GM12878 (cell line): ENCODE measurements at regions not wholly inside any gene's neighbourhood (a gene's known extent, or its start where the extent isn't known, plus 50 kb on each side); places are given as distances from the start of the nearest gene placed in this dataset.

ENCODE experiments used
- ATAC-seq: fragments of 200-7000 bp; cut with Tn5 transposase; 3 replicates; pipeline ENCODE4 v1.9.1; 2020; ENCODE audit warnings: mild to moderate bottlenecking, moderate library complexity
- BruUV-seq: library from RNA; stranded (reverse); fragments of 400-500 nt; replicated peaks from 2 replicates; lab custom pipeline; 2021; lab: Mats Ljungman, UMichigan
- CTCF ChIA-PET: fragments of 300-600 bp; sonication (Branson Sonifier 250); formaldehyde crosslinking; extraction: SDS; loops from one replicate; lab custom pipeline; 2021; ENCODE audit warnings: inconsistent platforms; lab: Yijun Ruan, JAX
- POLR2A ChIA-PET: fragments of 350-600 bp; formaldehyde crosslinking; extraction: SDS; loops from one replicate; lab custom pipeline; 2021; ENCODE audit warnings: inconsistent platforms; lab: Charles Lee
- RAD21 ChIA-PET: fragments of 300-600 bp; sonication (Branson Sonifier 250); formaldehyde crosslinking; loops from one replicate; lab custom pipeline; 2023; ENCODE audit warnings: antibody characterized with exemption; ENCODE audit not compliant: unreplicated experiment; lab: Charles Lee
- SMC1A ChIA-PET: fragments of 300-600 bp; sonication (Branson Sonifier 250); formaldehyde crosslinking; loops from one replicate; lab custom pipeline; 2023; ENCODE audit not compliant: unreplicated experiment, uncharacterized antibody; lab: Charles Lee
- DNase-seq: peaks from one replicate; pipeline ENCODE4 v3.0.0-alpha.2; 2011; ENCODE audit warnings: low read depth, low spot score
- FAIRE-seq: peaks from 3 replicates; lab custom pipeline; 2011; peaks lifted over from hg19 to GRCh38; lab: Jason Lieb, UNC
- H2AFZ ChIP-seq: 2 replicates; pipeline ENCODE4 v1.6.0; 2011; ENCODE audit warnings: low read depth, low read length, control low read depth; ENCODE audit not compliant: control insufficient read depth
- H3K27ac ChIP-seq: 2 replicates; pipeline ENCODE4 v1.5.1; 2011; ENCODE audit warnings: control low read depth; ENCODE audit not compliant: control insufficient read depth, insufficient read depth
- H3K27me3 ChIP-seq, 2 experiments: replicated peaks in 1 of 2; 2 replicates each; pipeline versions ENCODE4 v1.6.0 to v1.6.1; 2011; ENCODE audit warnings: low read length in 1 of 2; ENCODE audit not compliant: control insufficient read depth in 2 of 2, insufficient read depth in 2 of 2
- H3K36me3 ChIP-seq, 2 experiments: 2 replicates each; pipeline ENCODE4 v1.5.1; 2011; ENCODE audit warnings: low read length in 1 of 2; ENCODE audit not compliant: control insufficient read depth in 2 of 2, insufficient read depth in 2 of 2
- H3K4me1 ChIP-seq: 2 replicates; pipeline ENCODE4 v1.6.1; 2011; ENCODE audit warnings: mild to moderate bottlenecking, low read length, moderate library complexity, mixed read lengths; ENCODE audit not compliant: control insufficient read depth, insufficient read depth
- H3K4me2 ChIP-seq: 2 replicates; pipeline ENCODE4 v1.6.0; 2011; ENCODE audit warnings: control low read depth; ENCODE audit not compliant: control insufficient read depth, insufficient read depth
- H3K4me3 ChIP-seq: fragments of 200-600 bp; sonication (generic); 2 replicates; pipeline ENCODE4 v1.5.1; 2016
- H3K79me2 ChIP-seq: 2 replicates; pipeline ENCODE4 v1.6.0; 2011; ENCODE audit warnings: low read length; ENCODE audit not compliant: control insufficient read depth, insufficient read depth
- H3K9ac ChIP-seq: 2 replicates; pipeline ENCODE4 v1.8.0; 2011; ENCODE audit warnings: low read length, control low read depth, mixed read lengths; ENCODE audit not compliant: control insufficient read depth, insufficient read depth
- H3K9me3 ChIP-seq: replicated peaks from 3 replicates; pipeline ENCODE4 v1.5.1; 2011; ENCODE audit warnings: mild to moderate bottlenecking, low read length; ENCODE audit not compliant: control insufficient read depth, insufficient read depth
- H4K20me1 ChIP-seq: 2 replicates; pipeline ENCODE4 v1.6.0; 2011; ENCODE audit not compliant: control insufficient read depth, insufficient read depth
- CBX5 ChIP-seq: sonication (generic); IDR thresholded peaks from 2 replicates; pipeline ENCODE4 v1.6.1; 2016; ENCODE audit warnings: low read depth, moderate library complexity, mild to moderate bottlenecking, inconsistent platforms
- CREB1 ChIP-seq: IDR thresholded peaks from 2 replicates; pipeline ENCODE4 v1.6.1; 2012; ENCODE audit warnings: low read depth, mild to moderate bottlenecking, inconsistent platforms
- CREM ChIP-seq: IDR thresholded peaks from 2 replicates; pipeline ENCODE4 v1.6.1; 2014; ENCODE audit warnings: antibody characterized with exemption, low read depth
- FOXK2 ChIP-seq: fragments of 450-650 bp; IDR thresholded peaks from 2 replicates; pipeline ENCODE4 v1.6.1; 2017; ENCODE audit warnings: mild to moderate bottlenecking, moderate library complexity
- FOXM1 ChIP-seq: IDR thresholded peaks from 2 replicates; pipeline ENCODE4 v1.6.1; 2012; ENCODE audit warnings: low read depth, mild to moderate bottlenecking, inconsistent platforms, low read length, moderate library complexity
- IKZF1 ChIP-seq: fragments of 450-650 bp; conservative IDR thresholded peaks from 2 replicates; pipeline ENCODE4 v1.6.1; 2017; ENCODE audit warnings: antibody characterized with exemption, mild to moderate bottlenecking
- IRF4 ChIP-seq: IDR thresholded peaks from 2 replicates; pipeline ENCODE4 v1.6.1; 2011; ENCODE audit warnings: low read depth, low read length
- MXI1 ChIP-seq: fragments of 150-350 bp; IDR thresholded peaks from 2 replicates; pipeline ENCODE4 v1.6.1; 2011; ENCODE audit warnings: low read depth, mild to moderate bottlenecking, inconsistent platforms, low read length, improper control_type of control experiment
- MYB ChIP-seq: fragments of 150-350 bp; IDR thresholded peaks from 2 replicates; pipeline ENCODE4 v1.6.1; 2014; ENCODE audit warnings: mild to moderate bottlenecking, low read depth, low read length, borderline replicate concordance
- NR2C1 ChIP-seq: fragments of 450-650 bp; IDR thresholded peaks from 2 replicates; pipeline ENCODE4 v1.6.1; 2017; ENCODE audit warnings: antibody characterized with exemption, mild to moderate bottlenecking, moderate library complexity
- NRF1 ChIP-seq: conservative IDR thresholded peaks from 2 replicates; pipeline ENCODE4 v1.6.1; 2011; ENCODE audit warnings: mild to moderate bottlenecking, low read depth, low read length, improper control_type of control experiment
- SMAD5 ChIP-seq: IDR thresholded peaks from 2 replicates; pipeline ENCODE4 v1.6.1; 2016; ENCODE audit warnings: antibody characterized with exemption, low read depth
- SMC3 ChIP-seq: IDR thresholded peaks from 2 replicates; pipeline ENCODE4 v1.6.1; 2011; ENCODE audit warnings: low read length, improper control_type of control experiment, borderline replicate concordance
- YY1 ChIP-seq: IDR thresholded peaks from 2 replicates; pipeline ENCODE4 v1.6.1; 2011; ENCODE audit warnings: low read depth, mild to moderate bottlenecking, low read length
- ZSCAN29 ChIP-seq: fragments of 450-650 bp; IDR thresholded peaks from 2 replicates; pipeline ENCODE4 v1.6.1; 2017; ENCODE audit warnings: mild to moderate bottlenecking, moderate library complexity
- WGBS: methylation state at CpG from one replicate; pipeline ENCODE4 v1.1.6; 2016; ENCODE audit warnings: low lambda C conversion rate; ENCODE audit not compliant: insufficient replicate concordance, insufficient coverage; ENCODE audit errors: missing lambda C conversion rate; 5-methylcytosine and 5-hydroxymethylcytosine counted together
- in situ Hi-C: fragments of 300-500 bp; cut with MboI; formaldehyde crosslinking; loops from 9 replicates; pipeline ENCODE4 v1.14.3; 2018; ENCODE audit warnings: mixed read lengths
- intact Hi-C: fragments of 100-400 bp; cut with micrococcal nuclease; formaldehyde crosslinking; loops from one replicate; pipeline ENCODE4 v1.14.2; 2022; ENCODE audit not compliant: unreplicated experiment
- TF ChIP-seq, protein P1 (sequence below): fragments of 450-650 bp; IDR thresholded peaks from 2 replicates; pipeline ENCODE4 v1.6.1; 2017; ENCODE audit warnings: antibody characterized with exemption, mild to moderate bottlenecking, moderate library complexity
- TF ChIP-seq, protein P2 (sequence below): fragments of 450-650 bp; formaldehyde crosslinking; IDR thresholded peaks from 2 replicates; pipeline ENCODE4 v1.5.0; 2022; ENCODE audit warnings: mild to moderate bottlenecking, missing genetic modification characterization
- TF ChIP-seq, protein P3 (sequence below): fragments of 450-650 bp; IDR thresholded peaks from 2 replicates; pipeline ENCODE4 v1.6.1; 2016; ENCODE audit warnings: mild to moderate bottlenecking

DNA sequence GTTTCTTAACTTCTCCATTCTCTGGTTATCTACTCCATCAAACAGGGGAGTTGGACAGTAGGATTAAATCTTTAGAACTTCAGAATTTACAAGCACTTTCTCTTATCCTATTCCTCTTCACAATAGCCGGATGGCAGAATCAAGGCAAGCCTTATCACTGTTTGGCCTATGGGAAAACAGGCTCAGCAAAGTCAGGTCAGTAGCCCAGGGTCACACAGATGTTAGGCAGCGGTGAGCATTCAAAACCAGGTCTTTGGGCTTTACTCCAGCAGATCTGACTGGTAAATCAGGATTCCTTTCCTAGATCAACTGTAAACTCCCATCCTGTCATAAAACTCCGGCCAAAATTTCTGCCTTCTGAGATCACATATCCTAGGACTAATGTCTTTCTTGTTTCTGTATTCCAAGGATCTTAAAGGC lies 258.4 kb downstream of the OPA1 start:
- no TSS peak for BruUV-seq
- POLR2A ChIA-PET: no interaction called here
- intact Hi-C loops: no loop called here

More for the DNA sequence above, 258.4 kb downstream of the OPA1 start:
- SMC1A ChIA-PET: no interaction called here
- no peak for DNase-seq
- Histone ChIP-seq H3K79me2 (no peaks in the 10 kb centered on the region), H3K27ac (no peak overlapping the region), H3K4me1 (no peaks in the 10 kb centered on the region), H3K9ac (no peak overlapping the region), H3K4me3 (no peak overlapping the region), H4K20me1 (no peaks in the 10 kb centered on the region), H3K36me3 (no peaks in the 10 kb centered on the region), H3K4me2 (no peak overlapping the region), H2AFZ (no peak overlapping the region), H3K9me3 (no peaks in the 10 kb centered on the region; the same call in 2 of the 3 replicates), H3K27me3 (no peaks in the 10 kb centered on the region; a peak in 1 of 4 replicates)
- RAD21 ChIA-PET: no interaction called here
- in situ Hi-C loops: no loop called here
- CTCF ChIA-PET: no interaction called here
- WGBS: 51% methylated on average over 3 of the region's 3 CpGs
- no peak for TF ChIP-seq ZSCAN29
- TF ChIP-seq CREM: no peak
- no peak for TF ChIP-seq SMAD5
- no peak for TF ChIP-seq MXI1
- TF ChIP-seq, protein P1, sequence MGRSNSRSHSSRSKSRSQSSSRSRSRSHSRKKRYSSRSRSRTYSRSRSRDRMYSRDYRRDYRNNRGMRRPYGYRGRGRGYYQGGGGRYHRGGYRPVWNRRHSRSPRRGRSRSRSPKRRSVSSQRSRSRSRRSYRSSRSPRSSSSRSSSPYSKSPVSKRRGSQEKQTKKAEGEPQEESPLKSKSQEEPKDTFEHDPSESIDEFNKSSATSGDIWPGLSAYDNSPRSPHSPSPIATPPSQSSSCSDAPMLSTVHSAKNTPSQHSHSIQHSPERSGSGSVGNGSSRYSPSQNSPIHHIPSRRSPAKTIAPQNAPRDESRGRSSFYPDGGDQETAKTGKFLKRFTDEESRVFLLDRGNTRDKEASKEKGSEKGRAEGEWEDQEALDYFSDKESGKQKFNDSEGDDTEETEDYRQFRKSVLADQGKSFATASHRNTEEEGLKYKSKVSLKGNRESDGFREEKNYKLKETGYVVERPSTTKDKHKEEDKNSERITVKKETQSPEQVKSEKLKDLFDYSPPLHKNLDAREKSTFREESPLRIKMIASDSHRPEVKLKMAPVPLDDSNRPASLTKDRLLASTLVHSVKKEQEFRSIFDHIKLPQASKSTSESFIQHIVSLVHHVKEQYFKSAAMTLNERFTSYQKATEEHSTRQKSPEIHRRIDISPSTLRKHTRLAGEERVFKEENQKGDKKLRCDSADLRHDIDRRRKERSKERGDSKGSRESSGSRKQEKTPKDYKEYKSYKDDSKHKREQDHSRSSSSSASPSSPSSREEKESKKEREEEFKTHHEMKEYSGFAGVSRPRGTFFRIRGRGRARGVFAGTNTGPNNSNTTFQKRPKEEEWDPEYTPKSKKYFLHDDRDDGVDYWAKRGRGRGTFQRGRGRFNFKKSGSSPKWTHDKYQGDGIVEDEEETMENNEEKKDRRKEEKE: no peak
- TF ChIP-seq FOXK2: no peak
- no peak for TF ChIP-seq IRF4
- TF ChIP-seq CREB1: no peak
- TF ChIP-seq NRF1: no peak
- no peak for TF ChIP-seq CBX5
- TF ChIP-seq NR2C1: no peak
- TF ChIP-seq, protein P2, sequence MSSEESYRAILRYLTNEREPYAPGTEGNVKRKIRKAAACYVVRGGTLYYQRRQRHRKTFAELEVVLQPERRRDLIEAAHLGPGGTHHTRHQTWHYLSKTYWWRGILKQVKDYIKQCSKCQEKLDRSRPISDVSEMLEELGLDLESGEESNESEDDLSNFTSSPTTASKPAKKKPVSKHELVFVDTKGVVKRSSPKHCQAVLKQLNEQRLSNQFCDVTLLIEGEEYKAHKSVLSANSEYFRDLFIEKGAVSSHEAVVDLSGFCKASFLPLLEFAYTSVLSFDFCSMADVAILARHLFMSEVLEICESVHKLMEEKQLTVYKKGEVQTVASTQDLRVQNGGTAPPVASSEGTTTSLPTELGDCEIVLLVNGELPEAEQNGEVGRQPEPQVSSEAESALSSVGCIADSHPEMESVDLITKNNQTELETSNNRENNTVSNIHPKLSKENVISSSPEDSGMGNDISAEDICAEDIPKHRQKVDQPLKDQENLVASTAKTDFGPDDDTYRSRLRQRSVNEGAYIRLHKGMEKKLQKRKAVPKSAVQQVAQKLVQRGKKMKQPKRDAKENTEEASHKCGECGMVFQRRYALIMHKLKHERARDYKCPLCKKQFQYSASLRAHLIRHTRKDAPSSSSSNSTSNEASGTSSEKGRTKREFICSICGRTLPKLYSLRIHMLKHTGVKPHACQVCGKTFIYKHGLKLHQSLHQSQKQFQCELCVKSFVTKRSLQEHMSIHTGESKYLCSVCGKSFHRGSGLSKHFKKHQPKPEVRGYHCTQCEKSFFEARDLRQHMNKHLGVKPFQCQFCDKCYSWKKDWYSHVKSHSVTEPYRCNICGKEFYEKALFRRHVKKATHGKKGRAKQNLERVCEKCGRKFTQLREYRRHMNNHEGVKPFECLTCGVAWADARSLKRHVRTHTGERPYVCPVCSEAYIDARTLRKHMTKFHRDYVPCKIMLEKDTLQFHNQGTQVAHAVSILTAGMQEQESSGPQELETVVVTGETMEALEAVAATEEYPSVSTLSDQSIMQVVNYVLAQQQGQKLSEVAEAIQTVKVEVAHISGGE (CRISPR knock-in tag): no peak
- no peak for TF ChIP-seq IKZF1
- TF ChIP-seq, protein P3, sequence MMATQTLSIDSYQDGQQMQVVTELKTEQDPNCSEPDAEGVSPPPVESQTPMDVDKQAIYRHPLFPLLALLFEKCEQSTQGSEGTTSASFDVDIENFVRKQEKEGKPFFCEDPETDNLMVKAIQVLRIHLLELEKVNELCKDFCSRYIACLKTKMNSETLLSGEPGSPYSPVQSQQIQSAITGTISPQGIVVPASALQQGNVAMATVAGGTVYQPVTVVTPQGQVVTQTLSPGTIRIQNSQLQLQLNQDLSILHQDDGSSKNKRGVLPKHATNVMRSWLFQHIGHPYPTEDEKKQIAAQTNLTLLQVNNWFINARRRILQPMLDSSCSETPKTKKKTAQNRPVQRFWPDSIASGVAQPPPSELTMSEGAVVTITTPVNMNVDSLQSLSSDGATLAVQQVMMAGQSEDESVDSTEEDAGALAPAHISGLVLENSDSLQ: no peak
- TF ChIP-seq SMC3: no peak
- no peak for TF ChIP-seq FOXM1
- TF ChIP-seq MYB: no peak
- no peak for TF ChIP-seq YY1
- FAIRE-seq: no peak
- no peak for ATAC-seq
